Stimulated activated memory B cell treated with anti-CD40 and anti-IgM and Interleukin-4, amounts not matched to agents 10 μg/mL and 1 μg/mL and 100 μg/mL, for 72 hours (primary cell): ENCODE measurements at regions not wholly inside any gene's neighbourhood (a gene's known extent, or its start where the extent isn't known, plus 50 kb on each side); places are given as distances from the start of the nearest gene placed in this dataset.
"Not testable (repeated sequence)": the region's sequence is repeated elsewhere in the genome, so short reads cannot be mapped to it uniquely, and the experiment has no call there.

Source experiments
- ATAC-seq: fragments of 150-1000 bp; cut with Tn5 transposase; 2 replicates; pipeline ENCODE4 v1.10.0; 2021
- H3K27ac Mint-ChIP-seq: one replicate; pipeline ENCODE4 v1.8.0; 2022; ENCODE audit warnings: mild to moderate bottlenecking, mixed read lengths
- H3K27me3 Mint-ChIP-seq: one replicate; pipeline ENCODE4 v1.8.0; 2022; ENCODE audit warnings: mixed read lengths
- H3K36me3 Mint-ChIP-seq: one replicate; pipeline ENCODE4 v1.8.0; 2022; ENCODE audit warnings: mixed read lengths
- H3K4me1 Mint-ChIP-seq: one replicate; pipeline ENCODE4 v1.8.0; 2022; ENCODE audit warnings: mixed read lengths
- H3K4me3 Mint-ChIP-seq: one replicate; pipeline ENCODE4 v1.8.0; 2022; ENCODE audit warnings: mild to moderate bottlenecking, moderate library complexity, mixed read lengths
- H3K9me3 Mint-ChIP-seq: one replicate; pipeline ENCODE4 v1.8.0; 2022; ENCODE audit warnings: mixed read lengths

DNA sequence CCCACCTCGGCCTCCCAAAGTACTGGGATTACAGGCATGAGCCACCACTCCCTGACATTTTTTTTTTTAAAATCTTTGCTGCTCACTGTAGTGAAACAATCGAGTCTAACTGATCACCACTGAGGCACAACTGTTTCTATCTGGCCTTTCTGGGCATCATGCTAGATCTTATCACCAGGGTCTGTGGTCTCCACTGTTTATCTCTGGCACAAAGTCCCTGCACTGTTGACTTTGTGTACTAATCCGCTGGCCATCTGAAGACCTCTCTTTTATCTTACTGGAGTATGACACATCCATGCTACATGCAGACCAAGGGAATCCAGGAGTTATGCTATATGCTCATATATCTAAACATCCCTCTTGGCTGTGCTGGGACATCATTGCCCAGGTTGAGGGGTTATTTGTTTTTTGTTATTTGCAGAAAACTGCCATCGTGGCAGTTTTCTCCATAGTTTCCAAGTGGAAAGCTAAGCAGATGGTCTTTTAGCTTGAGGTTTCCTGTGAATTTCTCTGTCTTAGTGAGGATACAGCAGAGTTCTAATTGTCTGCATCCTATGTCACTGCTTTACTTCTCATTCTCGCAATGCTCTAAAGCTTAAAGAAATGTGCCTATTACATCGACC lies 456.9 kb downstream of the CCER1 start:
- Mint-ChIP-seq H3K4me1 (no peaks in the 10 kb centered on the region), H3K36me3 (no peaks in the 10 kb centered on the region), H3K27ac (no peak overlapping the region), H3K9me3 (no peaks in the 10 kb centered on the region), H3K4me3 (no peak overlapping the region), H3K27me3 (no peaks in the 10 kb centered on the region)
- ATAC-seq: no peak

DNA sequence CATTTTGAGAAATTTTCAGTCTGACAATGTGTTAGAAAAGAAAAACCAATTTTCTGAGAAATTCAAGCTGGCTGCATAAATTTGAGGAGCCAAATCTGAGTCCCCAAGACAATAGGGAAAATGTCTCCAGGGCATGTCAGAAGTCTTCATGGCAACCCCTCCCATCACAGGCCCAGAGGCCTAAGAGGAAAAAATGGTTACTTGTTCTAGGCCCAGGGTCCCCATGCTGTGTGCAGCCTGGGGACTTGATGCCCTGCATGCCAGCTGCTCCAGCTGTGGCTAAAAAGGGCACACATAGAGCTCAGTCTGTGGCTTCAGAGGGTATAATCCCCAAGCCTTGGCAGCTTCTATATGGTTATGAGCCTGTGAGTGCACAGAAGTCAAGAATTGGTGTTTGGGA lies 464.6 kb downstream of the CCER1 start:
- Mint-ChIP-seq H3K4me3 (no peak overlapping the region), H3K36me3 (no peaks in the 10 kb centered on the region), H3K4me1 (no peaks in the 10 kb centered on the region), H3K27me3 (no peaks in the 10 kb centered on the region), H3K9me3 (peaks cover 5% of the 10 kb centered on the region), H3K27ac (no peak overlapping the region)
- ATAC-seq: no peak

DNA sequence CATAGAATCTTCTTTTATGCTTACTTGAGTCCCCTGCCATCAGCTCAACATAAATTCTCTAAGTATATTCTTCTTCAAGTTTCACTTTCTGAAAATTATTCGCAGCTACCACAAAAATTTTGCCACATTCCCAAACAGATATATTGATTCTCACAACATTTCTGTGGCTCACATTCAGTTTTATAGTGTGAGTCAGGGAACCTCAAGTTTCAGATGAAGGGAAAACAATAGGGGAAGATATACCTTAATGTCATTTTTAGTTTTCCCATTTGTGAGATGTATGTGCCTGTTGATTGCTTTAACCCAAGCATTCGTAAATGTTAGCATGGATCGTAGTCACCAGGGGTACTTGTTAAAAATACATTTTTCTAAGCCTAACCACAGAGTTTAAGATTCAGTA lies 465.8 kb downstream of the CCER1 start:
- Mint-ChIP-seq H3K27me3 (no peaks in the 10 kb centered on the region), H3K27ac (no peak overlapping the region), H3K4me3 (no peak overlapping the region), H3K4me1 (no peaks in the 10 kb centered on the region), H3K9me3 (peaks cover 5% of the 10 kb centered on the region), H3K36me3 (no peaks in the 10 kb centered on the region)
- no peak for ATAC-seq

DNA sequence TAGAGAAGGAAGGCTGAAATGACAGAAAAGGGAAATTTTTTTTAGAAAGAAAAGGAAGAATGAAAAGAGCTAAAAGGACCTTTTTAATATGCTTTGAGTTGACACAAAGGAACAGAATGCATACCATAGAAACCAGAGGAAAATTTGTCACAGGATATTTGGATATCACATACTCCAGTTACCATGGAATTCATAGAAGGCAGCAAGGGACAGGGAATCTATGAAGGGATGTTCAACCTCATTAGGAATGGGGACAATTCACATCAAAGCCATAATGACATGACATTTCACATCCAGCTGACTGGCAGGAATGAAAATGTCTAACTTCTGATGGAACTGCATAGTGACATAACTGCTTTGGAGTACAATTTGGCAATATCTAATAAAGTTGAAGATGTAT lies 469.4 kb downstream of the CCER1 start:
- H3K9me3 Mint-ChIP-seq: peaks cover 5% of the 10 kb centered on the region
- no peaks in the 10 kb centered on the region for H3K4me1 Mint-ChIP-seq
- no peaks in the 10 kb centered on the region for H3K27me3 Mint-ChIP-seq
- no peaks in the 10 kb centered on the region for H3K36me3 Mint-ChIP-seq
- no peak for ATAC-seq
- H3K4me3 Mint-ChIP-seq: no peak overlapping the region
- no peak overlapping the region for H3K27ac Mint-ChIP-seq

DNA sequence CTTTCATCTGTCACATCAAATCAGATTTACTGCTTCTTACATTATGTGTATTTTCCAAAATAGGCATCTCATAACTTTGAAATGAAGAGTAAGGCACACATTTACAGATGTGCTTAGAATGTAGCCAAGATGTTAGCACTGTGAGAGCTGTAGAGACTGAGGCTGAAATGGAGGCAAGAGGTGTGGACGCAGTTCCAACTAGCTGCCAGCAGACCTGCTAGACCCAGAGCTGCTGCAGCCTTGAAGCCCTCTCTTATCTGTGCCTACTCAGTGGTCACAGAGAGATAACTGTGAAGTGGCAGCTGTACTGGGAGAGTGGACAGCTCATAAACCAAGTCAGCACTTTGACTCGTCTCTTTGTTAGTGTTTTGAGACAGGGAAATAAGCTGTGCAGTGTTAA lies 470.9 kb downstream of the CCER1 start:
- Mint-ChIP-seq H3K4me3 (no peak overlapping the region), H3K36me3 (no peaks in the 10 kb centered on the region), H3K27ac (no peak overlapping the region), H3K4me1 (no peaks in the 10 kb centered on the region), H3K9me3 (peaks cover 2% of the 10 kb centered on the region), H3K27me3 (no peaks in the 10 kb centered on the region)
- no peak for ATAC-seq

DNA sequence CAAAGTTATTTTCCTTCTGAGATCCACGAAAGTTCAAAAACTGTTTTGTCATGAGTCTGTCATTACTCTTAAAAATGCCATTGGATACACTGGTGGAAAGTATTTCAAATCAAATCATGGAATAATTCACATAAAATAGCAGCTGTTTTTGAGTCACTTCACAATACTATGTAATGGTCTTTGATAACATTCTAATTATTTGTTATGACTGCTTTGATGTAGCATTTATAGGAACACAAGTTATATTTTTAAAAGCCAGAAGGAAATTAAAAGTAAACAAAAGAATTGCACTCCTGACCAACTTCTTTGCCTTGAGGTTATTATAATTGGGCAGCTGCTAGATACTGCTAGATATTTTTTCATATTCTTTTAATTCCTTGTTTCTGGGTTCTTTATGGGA lies 473.2 kb downstream of the CCER1 start:
- Mint-ChIP-seq H3K9me3 (no peaks in the 10 kb centered on the region), H3K4me3 (no peak overlapping the region), H3K36me3 (no peaks in the 10 kb centered on the region), H3K4me1 (no peaks in the 10 kb centered on the region), H3K27me3 (no peaks in the 10 kb centered on the region), H3K27ac (no peak overlapping the region)
- ATAC-seq: no peak

DNA sequence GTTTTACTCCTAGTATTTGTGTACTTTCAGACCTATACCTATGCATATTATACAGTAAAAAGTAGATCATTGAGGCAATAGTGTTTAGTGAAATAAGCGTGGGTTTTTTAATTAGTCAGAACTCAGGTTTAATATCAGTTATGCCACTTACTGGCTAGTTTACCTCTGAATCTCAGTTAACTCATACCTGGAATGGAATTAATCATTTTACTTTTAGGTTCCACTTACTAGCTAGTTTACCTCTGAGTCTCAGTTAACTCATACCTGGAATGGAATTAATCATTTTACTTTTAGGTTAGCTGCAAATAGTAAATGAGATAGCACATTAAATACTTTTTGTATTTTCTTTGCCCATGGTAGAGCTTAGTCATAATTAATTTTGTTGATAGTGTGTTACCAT lies 475.7 kb downstream of the CCER1 start:
- no peak overlapping the region for H3K27ac Mint-ChIP-seq
- no peaks in the 10 kb centered on the region for H3K9me3 Mint-ChIP-seq
- H3K36me3 Mint-ChIP-seq: no peaks in the 10 kb centered on the region
- no peaks in the 10 kb centered on the region for H3K27me3 Mint-ChIP-seq
- ATAC-seq: no peak
- no peak overlapping the region for H3K4me3 Mint-ChIP-seq
- no peaks in the 10 kb centered on the region for H3K4me1 Mint-ChIP-seq

DNA sequence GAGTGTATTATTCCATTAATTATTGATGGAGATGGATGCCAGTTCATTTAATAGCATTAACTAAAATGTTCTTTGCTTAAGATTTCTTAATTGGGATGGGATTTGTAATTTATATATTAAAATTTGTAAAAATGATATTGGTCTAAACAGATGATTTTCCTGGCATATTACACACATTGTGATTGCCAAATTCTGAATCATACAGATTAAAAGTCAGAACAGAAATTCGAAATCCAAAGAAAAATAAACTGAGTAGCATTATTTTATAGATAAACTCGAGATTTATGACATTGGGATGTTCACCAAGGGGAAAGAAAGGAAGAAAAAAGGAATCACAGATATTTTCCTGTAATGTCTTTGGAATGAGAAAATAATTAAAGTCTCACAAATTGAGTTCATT lies 481.1 kb downstream of the CCER1 start:
- Mint-ChIP-seq H3K4me3 (no peak overlapping the region), H3K9me3 (no peaks in the 10 kb centered on the region), H3K4me1 (no peaks in the 10 kb centered on the region), H3K27me3 (no peaks in the 10 kb centered on the region), H3K36me3 (no peaks in the 10 kb centered on the region), H3K27ac (no peak overlapping the region)
- no peak for ATAC-seq

DNA sequence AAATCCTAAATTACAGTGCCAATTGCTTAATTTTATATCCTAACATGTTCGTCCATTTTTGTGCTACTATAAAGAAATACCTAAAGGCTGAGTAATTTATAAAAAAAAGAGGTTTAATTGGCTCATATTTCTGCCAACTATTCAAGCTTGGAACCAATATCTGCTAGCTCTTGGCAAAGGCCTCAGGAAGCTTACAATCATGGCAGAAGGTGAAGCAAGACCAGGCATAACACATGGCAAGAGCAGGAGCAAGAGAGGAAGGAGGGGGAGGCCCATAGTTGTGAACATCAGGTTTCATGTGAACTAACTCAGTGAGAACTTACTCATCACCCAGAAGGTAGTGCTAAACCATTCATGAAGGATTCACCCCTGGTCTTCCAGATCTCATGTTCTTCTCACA lies 494.3 kb downstream of the CCER1 start:
- Mint-ChIP-seq H3K4me1 (no peaks in the 10 kb centered on the region), H3K9me3 (no peaks in the 10 kb centered on the region), H3K27ac (no peak overlapping the region), H3K27me3 (no peaks in the 10 kb centered on the region), H3K36me3 (no peaks in the 10 kb centered on the region), H3K4me3 (no peak overlapping the region)
- no peak for ATAC-seq

DNA sequence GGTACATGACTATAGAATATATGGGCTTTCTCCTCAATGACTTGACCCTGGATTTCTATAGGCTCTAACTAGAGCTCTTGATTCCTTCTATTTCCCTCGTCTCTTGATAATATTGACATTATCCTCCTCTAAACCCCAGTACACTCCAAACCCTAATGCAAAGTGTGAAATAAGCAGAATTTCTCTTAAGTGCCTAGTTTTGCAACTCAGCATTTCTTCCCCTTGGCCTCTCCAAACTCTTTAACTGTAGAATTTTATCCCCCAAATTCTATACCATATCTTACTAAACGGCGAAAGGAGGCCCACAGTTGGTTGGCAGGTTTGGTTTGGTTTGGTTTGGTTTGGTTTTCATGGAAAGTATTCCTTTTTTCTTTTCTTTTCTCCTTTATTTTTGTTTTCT lies 498.7 kb downstream of the CCER1 start:
- no peaks in the 10 kb centered on the region for H3K4me1 Mint-ChIP-seq
- no peaks in the 10 kb centered on the region for H3K36me3 Mint-ChIP-seq
- ATAC-seq: no peak
- H3K4me3 Mint-ChIP-seq: no peak overlapping the region
- H3K27ac Mint-ChIP-seq: no peak overlapping the region
- no peaks in the 10 kb centered on the region for H3K27me3 Mint-ChIP-seq
- H3K9me3 Mint-ChIP-seq: no peaks in the 10 kb centered on the region

DNA sequence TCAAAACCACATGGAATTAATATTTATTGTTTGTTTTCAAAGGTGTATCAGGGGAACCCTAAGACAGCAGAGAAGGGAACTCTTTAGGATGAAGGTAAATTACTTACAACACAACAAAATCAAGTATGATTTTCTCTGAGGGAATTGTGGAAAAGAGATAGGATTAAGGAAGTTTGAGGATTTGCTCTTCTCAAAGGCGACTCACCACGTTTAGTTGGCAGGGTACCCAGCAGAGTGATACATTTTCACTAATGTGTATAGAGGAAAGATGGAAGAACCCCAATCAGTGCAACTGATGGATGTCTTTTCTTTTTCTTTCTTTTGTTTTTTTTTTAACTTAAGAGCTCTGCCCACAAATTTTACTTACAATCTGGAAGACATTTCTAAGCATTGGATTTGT lies 499.2 kb downstream of the CCER1 start:
- ATAC-seq: no peak
- Mint-ChIP-seq H3K9me3 (no peaks in the 10 kb centered on the region), H3K4me3 (no peak overlapping the region), H3K36me3 (no peaks in the 10 kb centered on the region), H3K4me1 (no peaks in the 10 kb centered on the region), H3K27ac (no peak overlapping the region), H3K27me3 (no peaks in the 10 kb centered on the region)

DNA sequence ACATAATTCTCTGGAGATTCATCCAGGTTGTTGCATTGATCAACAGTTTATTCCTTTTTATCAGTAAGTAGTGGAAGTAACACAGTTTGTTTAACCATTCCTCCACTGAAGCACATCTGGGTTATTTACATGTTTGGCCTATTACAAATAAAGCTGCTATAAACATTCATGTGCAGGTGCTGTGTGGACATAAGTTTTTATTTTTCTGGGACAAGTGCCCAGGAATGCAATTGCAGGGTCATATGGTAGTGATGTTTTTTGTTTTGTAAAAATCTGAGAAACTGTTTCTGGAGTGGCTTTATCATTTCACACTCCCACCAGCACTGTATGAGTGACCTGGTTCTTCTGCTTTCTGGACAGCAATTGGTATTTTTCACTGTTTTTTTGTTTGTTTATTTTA lies 505.4 kb downstream of the CCER1 start:
- Mint-ChIP-seq H3K27ac (no peak overlapping the region), H3K4me1 (no peaks in the 10 kb centered on the region), H3K27me3 (no peaks in the 10 kb centered on the region), H3K36me3 (no peaks in the 10 kb centered on the region), H3K9me3 (peaks cover 3% of the 10 kb centered on the region), H3K4me3 (no peak overlapping the region)
- ATAC-seq: no peak

DNA sequence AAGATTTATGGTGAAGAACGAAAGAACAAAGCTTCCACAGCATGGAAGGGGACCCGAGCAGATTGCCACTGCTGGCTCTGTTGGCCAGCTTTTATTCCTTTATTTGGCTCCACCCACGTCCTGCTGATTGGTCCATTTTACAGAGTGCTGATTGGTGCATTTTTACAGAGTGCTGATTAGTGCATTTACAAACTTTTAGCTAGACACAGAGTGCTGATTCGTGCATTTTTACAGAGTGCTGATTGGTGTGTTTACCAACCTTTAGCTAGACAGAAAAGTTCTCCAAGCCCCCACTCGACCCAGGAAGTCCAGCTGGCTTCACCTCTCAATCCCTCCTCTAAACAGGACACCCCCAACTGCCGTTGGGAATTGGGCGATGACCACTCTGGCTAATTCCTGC lies 511.5 kb downstream of the CCER1 start:
- H3K27ac Mint-ChIP-seq, H3K4me1 Mint-ChIP-seq, H3K4me3 Mint-ChIP-seq, H3K9me3 Mint-ChIP-seq, H3K27me3 Mint-ChIP-seq, H3K36me3 Mint-ChIP-seq, ATAC-seq: not testable (repeated sequence)

DNA sequence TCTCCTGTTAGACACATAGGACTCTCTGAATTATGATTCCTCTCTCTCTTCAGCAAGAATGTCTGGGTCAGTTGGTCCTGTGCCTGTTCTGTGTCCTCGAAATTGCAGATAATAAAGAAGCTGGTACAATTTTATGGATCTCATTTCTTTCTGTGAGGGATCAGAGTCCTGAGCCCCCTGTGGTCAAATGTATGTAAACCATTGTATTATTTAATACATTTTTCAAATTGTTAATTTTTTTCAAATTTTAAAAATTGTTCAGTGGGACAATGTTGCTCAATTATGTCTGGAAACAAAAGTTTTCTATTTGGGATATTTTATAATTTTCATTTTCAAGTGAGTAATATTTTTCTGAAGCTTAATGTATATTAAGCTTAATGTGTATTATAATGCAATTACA lies 513.5 kb downstream of the CCER1 start:
- no peaks in the 10 kb centered on the region for H3K36me3 Mint-ChIP-seq
- H3K27ac Mint-ChIP-seq: no peak overlapping the region
- ATAC-seq: no peak
- H3K4me1 Mint-ChIP-seq: no peaks in the 10 kb centered on the region
- peaks cover 9% of the 10 kb centered on the region for H3K9me3 Mint-ChIP-seq
- H3K4me3 Mint-ChIP-seq: no peak overlapping the region
- H3K27me3 Mint-ChIP-seq: no peaks in the 10 kb centered on the region

DNA sequence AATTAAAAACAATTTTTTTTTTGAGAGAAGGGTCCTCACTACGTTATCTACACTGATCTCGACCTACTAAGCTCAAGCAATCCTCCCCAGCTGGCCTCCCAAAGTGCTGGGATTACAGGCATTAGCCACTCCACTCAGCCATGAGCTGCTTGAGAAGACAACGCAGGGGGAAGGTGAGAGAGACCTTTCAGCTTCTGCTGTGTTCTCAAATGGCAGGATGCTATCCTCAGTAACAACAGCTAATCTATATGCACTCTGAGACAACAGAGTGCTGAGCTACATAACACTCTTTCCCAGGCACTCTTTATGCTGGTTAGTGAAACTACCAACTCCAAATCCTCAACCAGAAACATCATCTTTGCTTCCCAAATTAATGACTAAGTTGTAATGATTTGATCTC lies 526.1 kb downstream of the CCER1 start:
- Mint-ChIP-seq H3K36me3 (no peaks in the 10 kb centered on the region), H3K9me3 (no peaks in the 10 kb centered on the region), H3K4me3 (no peak overlapping the region), H3K27ac (no peak overlapping the region), H3K27me3 (no peaks in the 10 kb centered on the region), H3K4me1 (no peaks in the 10 kb centered on the region)
- ATAC-seq: peak; percentile 36

DNA sequence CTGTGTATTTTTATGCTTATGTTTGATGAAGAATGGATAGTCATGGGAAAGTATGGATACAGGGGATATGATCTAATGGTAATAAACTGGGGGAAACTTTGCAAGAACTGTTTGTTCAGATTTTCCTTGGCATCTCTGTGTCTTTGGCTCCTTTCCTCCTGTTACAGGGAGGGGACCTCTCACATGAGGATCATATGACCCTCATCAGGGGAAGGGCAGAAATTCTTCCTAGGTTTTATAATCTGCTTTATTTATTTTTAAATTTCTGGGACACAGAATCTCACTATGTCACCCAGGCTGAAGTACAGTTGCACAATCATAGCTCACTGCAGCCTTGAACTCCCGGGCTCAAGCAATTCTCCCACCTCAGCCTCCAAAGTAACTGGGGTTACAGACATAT lies 526.5 kb downstream of the CCER1 start:
- no peak overlapping the region for H3K27ac Mint-ChIP-seq
- ATAC-seq: peak; percentile 27
- H3K4me1 Mint-ChIP-seq: no peaks in the 10 kb centered on the region
- H3K27me3 Mint-ChIP-seq: no peaks in the 10 kb centered on the region
- no peaks in the 10 kb centered on the region for H3K36me3 Mint-ChIP-seq
- no peaks in the 10 kb centered on the region for H3K9me3 Mint-ChIP-seq
- H3K4me3 Mint-ChIP-seq: no peak overlapping the region

DNA sequence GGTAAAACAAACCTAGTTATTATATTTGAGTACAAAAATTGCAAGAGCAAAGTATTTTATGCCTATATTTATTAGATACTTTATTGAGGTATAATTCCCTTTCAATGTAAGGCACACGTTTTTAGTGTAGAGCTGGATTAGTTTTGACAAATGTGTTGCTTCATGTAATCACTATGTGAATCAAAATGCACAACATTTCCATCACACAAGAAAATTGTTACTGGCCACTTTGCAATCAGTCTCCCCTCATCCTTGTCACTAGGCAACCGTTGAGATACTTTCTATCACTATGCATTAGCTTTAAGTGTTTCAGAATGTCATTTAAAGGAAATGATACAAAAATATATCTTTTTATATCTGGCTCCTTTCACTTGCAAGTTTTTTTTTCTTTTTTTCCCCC lies 531.0 kb downstream of the CCER1 start:
- Mint-ChIP-seq H3K9me3 (no peaks in the 10 kb centered on the region), H3K4me3 (no peak overlapping the region), H3K27ac (no peak overlapping the region), H3K4me1 (no peaks in the 10 kb centered on the region), H3K27me3 (no peaks in the 10 kb centered on the region), H3K36me3 (no peaks in the 10 kb centered on the region)
- no peak for ATAC-seq
